Body of pancreas (tissue), 4 donors: ENCODE measurements at regions not wholly inside any gene's neighbourhood (a gene's known extent, or its start where the extent isn't known, plus 50 kb on each side); places are given as distances from the start of the nearest gene placed in this dataset.

ENCODE experiments used
- ATAC-seq: fragments of 150-250 bp; one replicate; pipeline ENCODE4 v1.9.1; 2016
- DNase-seq, 4 donors: peaks; one replicate each; pipeline ENCODE4 v3.0.0-alpha.2; 2019
- H3K27ac ChIP-seq, 4 donors: fragments of 200-600 bp; sonication (generic); 1 replicate in 3 of 4; 2 replicates in 1 of 4; pipeline versions ENCODE4 v1.5.1 to v1.6.1; 2016 to 2019; ENCODE audit warnings: mild to moderate bottlenecking in 1 of 4, mixed read lengths in 1 of 4, moderate library complexity in 1 of 4
- H3K27me3 ChIP-seq, 2 donors: fragments of 200-600 bp; sonication (generic); one replicate each; pipeline ENCODE4 v1.6.0; 2016; ENCODE audit warnings: mild to moderate bottlenecking in 1 of 2
- H3K36me3 ChIP-seq, 2 donors: fragments of 200-600 bp; sonication (generic); replicated peaks in 1 of 2; 2 replicates each; pipeline ENCODE4 v1.5.1; 2016; ENCODE audit warnings: low read depth in 2 of 2; ENCODE audit not compliant: insufficient read depth in 1 of 2
- H3K4me1 ChIP-seq: fragments of 200-600 bp; sonication (generic); one replicate; pipeline ENCODE4 v1.6.0; 2016
- H3K4me3 ChIP-seq, 2 donors: fragments of 200-600 bp; sonication (generic); 1 replicate in 1 of 2; 2 replicates in 1 of 2; pipeline ENCODE4 v1.5.1; 2016 to 2019
- H3K9me3 ChIP-seq, 3 donors: fragments of 200-600 bp; sonication (generic); 1 replicate in 2 of 3; 2 replicates in 1 of 3; pipeline ENCODE4 v1.5.1; 2016
- CTCF ChIP-seq, 7 experiments: fragments of 450-650 bp in 4 of 7; fragments of 200-600 bp in 3 of 7; sonication (generic) in 3 of 7; IDR thresholded peaks; one replicate each; pipeline ENCODE4 v1.5.1; 2016 to 2019; ENCODE audit warnings: antibody characterized with exemption in 7 of 7
- POLR2A ChIP-seq, 3 donors: fragments of 450-650 bp; IDR thresholded peaks; one replicate each; pipeline ENCODE4 v1.6.1; 2016; ENCODE audit warnings: antibody characterized with exemption in 3 of 3, mild to moderate bottlenecking in 2 of 3
- WGBS, 2 donors: methylation state at CpG; one replicate each; pipeline ENCODE4 v1.1.5; 2017; 5-methylcytosine and 5-hydroxymethylcytosine counted together
- intact Hi-C: fragments of 100-400 bp; cut with DNase I; formaldehyde crosslinking; loops from one replicate; pipeline ENCODE4 v1.15.1; 2023

- no peak for ATAC-seq
These were observed 107.8 kb upstream of the SEC14L1 start for GRCh38 chr17:77032929-77033328.

GRCh38 chr17:77033892-77034404 lies 106.8 kb upstream of the SEC14L1 start:
- no peaks in the 10 kb centered on the region for H3K36me3 ChIP-seq
- H3K4me1 ChIP-seq, result peaks cover 10% of the 10 kb centered on the region
- H3K4me3 ChIP-seq, result no peak overlapping the region
- peaks cover 0 to 5% of the 10 kb centered on the region in 2 donors for H3K27me3 ChIP-seq
- ATAC-seq (no peak), DNase-seq (no peak)
- H3K9me3 ChIP-seq, result no peaks in the 10 kb centered on the region
- H3K27ac ChIP-seq, result no peak overlapping the region
- intact Hi-C loops, result no loop called here
- 57 to 58% methylated on average over 13 of the region's 13 CpGs for WGBS, 2 donors
- TF ChIP-seq POLR2A (IDR thresholded peaks at IDR 0.05), result no peak
- TF ChIP-seq CTCF (IDR thresholded peaks at IDR 0.05), result no peak

More at GRCh38 chr17:77032929-77033328, 107.8 kb upstream of the SEC14L1 start:
- 81 to 86% methylated on average over 4 of the region's 4 CpGs for WGBS, 2 donors
- H3K9me3 ChIP-seq, result no peaks in the 10 kb centered on the region
- intact Hi-C loops, result no loop called here
- no peaks in the 10 kb centered on the region for H3K36me3 ChIP-seq
- H3K4me3 ChIP-seq, result no peak overlapping the region
- no peak for DNase-seq
- no peak for TF ChIP-seq CTCF (IDR thresholded peaks at IDR 0.05)
- TF ChIP-seq POLR2A (IDR thresholded peaks at IDR 0.05), result no peak
- H3K27ac ChIP-seq, result no peak overlapping the region
- peaks cover 10% of the 10 kb centered on the region for H3K4me1 ChIP-seq
- peaks cover 0 to 5% of the 10 kb centered on the region in 2 donors for H3K27me3 ChIP-seq

- Histone ChIP-seq H3K27ac (no peak overlapping the region), H3K36me3 (no peaks in the 10 kb centered on the region), H3K4me3 (no peak overlapping the region), H3K9me3 (no peaks in the 10 kb centered on the region), H3K27me3 (peaks cover 0 to 5% of the 10 kb centered on the region in 2 donors), H3K4me1 (peaks cover 10% of the 10 kb centered on the region)
- ATAC-seq (no peak), DNase-seq (no peak)
- intact Hi-C loops, result no loop called here
- TF ChIP-seq CTCF (IDR thresholded peaks at IDR 0.05) (no peak), POLR2A (IDR thresholded peaks at IDR 0.05) (no peak)
- WGBS, 2 donors, result 47 to 62% methylated on average over 13 to 15 of the region's 16 CpGs
These were observed 105.9 kb upstream of the SEC14L1 start for GRCh38 chr17:77034677-77035424.

GRCh38 chr17:77035526-77035925 lies 105.2 kb upstream of the SEC14L1 start:
- ATAC-seq (no peak), DNase-seq (no peak)
- Histone ChIP-seq H3K27ac (no peak overlapping the region), H3K27me3 (peaks cover 0 to 5% of the 10 kb centered on the region in 2 donors), H3K9me3 (no peaks in the 10 kb centered on the region), H3K4me3 (no peak overlapping the region), H3K36me3 (no peaks in the 10 kb centered on the region), H3K4me1 (peaks cover 10% of the 10 kb centered on the region)
- TF ChIP-seq CTCF (IDR thresholded peaks at IDR 0.05) (no peak), POLR2A (IDR thresholded peaks at IDR 0.05) (no peak)
- 76 to 90% methylated on average over 5 to 6 of the region's 6 CpGs for WGBS, 2 donors
- intact Hi-C loops, result no loop called here
